ENCODE measurements at regions not wholly inside any gene's neighbourhood (a gene's known extent, or its start where the extent isn't known, plus 50 kb on each side); places are given as distances from the start of the nearest gene placed in this dataset.

GRCh38 chr11:70699294-70700221 lies 301.2 kb downstream of the CTTN start (continued):
- TF ChIP-seq ZNF326 (CRISPR knock-in tag; IDR thresholded peaks at IDR 0.05; ENCODE audit: borderline replicate concordance): no peak
- TF ChIP-seq ZBTB7B (CRISPR knock-in tag; IDR thresholded peaks at IDR 0.05): no peak
- no peak for TF ChIP-seq ZNF597 (CRISPR knock-in tag; IDR thresholded peaks at IDR 0.05)
- no peak for TF ChIP-seq SRSF9 (IDR thresholded peaks at IDR 0.05; ENCODE audit: borderline replicate concordance, insufficient read depth, low read depth, low read length, poor library complexity, severe bottlenecking)
- TF ChIP-seq MIER2 (CRISPR knock-in tag; IDR thresholded peaks at IDR 0.05): no peak
- no peak for TF ChIP-seq ZNF263 (CRISPR knock-in tag; IDR thresholded peaks at IDR 0.05)
- TF ChIP-seq, protein P1, sequence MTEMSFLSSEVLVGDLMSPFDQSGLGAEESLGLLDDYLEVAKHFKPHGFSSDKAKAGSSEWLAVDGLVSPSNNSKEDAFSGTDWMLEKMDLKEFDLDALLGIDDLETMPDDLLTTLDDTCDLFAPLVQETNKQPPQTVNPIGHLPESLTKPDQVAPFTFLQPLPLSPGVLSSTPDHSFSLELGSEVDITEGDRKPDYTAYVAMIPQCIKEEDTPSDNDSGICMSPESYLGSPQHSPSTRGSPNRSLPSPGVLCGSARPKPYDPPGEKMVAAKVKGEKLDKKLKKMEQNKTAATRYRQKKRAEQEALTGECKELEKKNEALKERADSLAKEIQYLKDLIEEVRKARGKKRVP (CRISPR knock-in tag; IDR thresholded peaks at IDR 0.05): 0 out of 4 replicates have a peak, but pooled peaks of 1 of the 2 experiments have one; percentile 31
- no peak for TF ChIP-seq CHD2 (IDR thresholded peaks at IDR 0.05; ENCODE audit: low read depth, low read length)
- TF ChIP-seq, protein P2, sequence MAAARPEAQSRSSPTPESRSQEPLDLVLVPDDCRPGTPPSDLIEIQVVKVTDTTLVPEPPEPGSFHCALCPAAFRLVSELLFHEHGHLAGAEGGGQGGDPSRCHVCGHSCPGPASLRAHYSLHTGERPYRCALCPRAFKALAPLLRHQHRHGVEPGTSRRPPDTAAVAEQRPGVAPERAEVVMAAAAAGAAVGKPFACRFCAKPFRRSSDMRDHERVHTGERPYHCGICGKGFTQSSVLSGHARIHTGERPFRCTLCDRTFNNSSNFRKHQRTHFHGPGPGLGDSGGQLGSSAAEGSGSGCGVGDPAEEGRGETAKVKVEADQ (CRISPR knock-in tag; IDR thresholded peaks at IDR 0.05; ENCODE audit: borderline replicate concordance): no peak
- TF ChIP-seq ZNF616 (CRISPR knock-in tag; IDR thresholded peaks at IDR 0.05; ENCODE audit: low read depth): no peak
- 0 out of 2 replicates have a peak, but pooled peaks have one; percentile 2 for TF ChIP-seq GATAD2A (CRISPR knock-in tag; IDR thresholded peaks at IDR 0.05)
- peak; percentile 57; the same call in 1 of the 2 replicates for TF ChIP-seq FOXP4 (CRISPR knock-in tag; IDR thresholded peaks at IDR 0.05)
- no peak for TF ChIP-seq ZMYM3 (CRISPR knock-in tag; IDR thresholded peaks at IDR 0.05)
- peak; percentile 77; the same call in 1 of the 2 replicates for TF ChIP-seq ZNF563 (CRISPR knock-in tag; IDR thresholded peaks at IDR 0.05)
- TF ChIP-seq ELF3 (CRISPR knock-in tag; IDR thresholded peaks at IDR 0.05): peak; percentile 74
- TF ChIP-seq SP2 (CRISPR knock-in tag; IDR thresholded peaks at IDR 0.05): no peak
- TF ChIP-seq MED1 (CRISPR knock-in tag; IDR thresholded peaks at IDR 0.05): peak; percentile 61; the same call in 1 of the 2 replicates
- TF ChIP-seq ZNF230 (CRISPR knock-in tag; IDR thresholded peaks at IDR 0.05): no peak
- TF ChIP-seq, protein P3, sequence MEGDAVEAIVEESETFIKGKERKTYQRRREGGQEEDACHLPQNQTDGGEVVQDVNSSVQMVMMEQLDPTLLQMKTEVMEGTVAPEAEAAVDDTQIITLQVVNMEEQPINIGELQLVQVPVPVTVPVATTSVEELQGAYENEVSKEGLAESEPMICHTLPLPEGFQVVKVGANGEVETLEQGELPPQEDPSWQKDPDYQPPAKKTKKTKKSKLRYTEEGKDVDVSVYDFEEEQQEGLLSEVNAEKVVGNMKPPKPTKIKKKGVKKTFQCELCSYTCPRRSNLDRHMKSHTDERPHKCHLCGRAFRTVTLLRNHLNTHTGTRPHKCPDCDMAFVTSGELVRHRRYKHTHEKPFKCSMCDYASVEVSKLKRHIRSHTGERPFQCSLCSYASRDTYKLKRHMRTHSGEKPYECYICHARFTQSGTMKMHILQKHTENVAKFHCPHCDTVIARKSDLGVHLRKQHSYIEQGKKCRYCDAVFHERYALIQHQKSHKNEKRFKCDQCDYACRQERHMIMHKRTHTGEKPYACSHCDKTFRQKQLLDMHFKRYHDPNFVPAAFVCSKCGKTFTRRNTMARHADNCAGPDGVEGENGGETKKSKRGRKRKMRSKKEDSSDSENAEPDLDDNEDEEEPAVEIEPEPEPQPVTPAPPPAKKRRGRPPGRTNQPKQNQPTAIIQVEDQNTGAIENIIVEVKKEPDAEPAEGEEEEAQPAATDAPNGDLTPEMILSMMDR (CRISPR knock-in tag; IDR thresholded peaks at IDR 0.05): no peak
- TF ChIP-seq, protein P4, sequence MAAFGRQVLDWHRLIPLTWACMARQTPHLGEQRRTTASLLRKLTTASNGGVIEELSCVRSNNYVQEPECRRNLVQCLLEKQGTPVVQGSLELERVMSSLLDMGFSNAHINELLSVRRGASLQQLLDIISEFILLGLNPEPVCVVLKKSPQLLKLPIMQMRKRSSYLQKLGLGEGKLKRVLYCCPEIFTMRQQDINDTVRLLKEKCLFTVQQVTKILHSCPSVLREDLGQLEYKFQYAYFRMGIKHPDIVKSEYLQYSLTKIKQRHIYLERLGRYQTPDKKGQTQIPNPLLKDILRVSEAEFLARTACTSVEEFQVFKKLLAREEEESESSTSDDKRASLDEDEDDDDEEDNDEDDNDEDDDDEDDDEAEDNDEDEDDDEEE (CRISPR knock-in tag; IDR thresholded peaks at IDR 0.05): no peak
- no peak for TF ChIP-seq NKX3-1 (CRISPR knock-in tag; IDR thresholded peaks at IDR 0.05)
- TF ChIP-seq, protein P5, sequence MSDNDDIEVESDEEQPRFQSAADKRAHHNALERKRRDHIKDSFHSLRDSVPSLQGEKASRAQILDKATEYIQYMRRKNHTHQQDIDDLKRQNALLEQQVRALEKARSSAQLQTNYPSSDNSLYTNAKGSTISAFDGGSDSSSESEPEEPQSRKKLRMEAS (IDR thresholded peaks at IDR 0.05): peak; percentile 73
